ENCODE measurements at regions not wholly inside any gene's neighbourhood (a gene's known extent, or its start where the extent isn't known, plus 50 kb on each side); places are given as distances from the start of the nearest gene placed in this dataset.

GRCh38 chr7:108627476-108628051 lies 57.9 kb downstream of the DNAJB9 start:
- H3K4me1 ChIP-seq (ENCODE audit: control insufficient read depth in 2 of 2, insufficient read depth in 2 of 2, low read length in 2 of 2), result no peaks in the 10 kb centered on the region
- H3K27ac ChIP-seq (ENCODE audit: low read depth in 2 of 2, low read length in 2 of 2), result no peak overlapping the region
- no peaks in the 10 kb centered on the region for H3K36me3 ChIP-seq (ENCODE audit: control insufficient read depth in 2 of 2, insufficient read depth in 2 of 2, low read length in 2 of 2)
- no peak overlapping the region for H3K9ac ChIP-seq (ENCODE audit: low read depth in 1 of 2, low read length in 2 of 2)
- H3K4me3 ChIP-seq (ENCODE audit: low read length in 2 of 2), result no peak overlapping the region
- H3K27me3 ChIP-seq (ENCODE audit: control insufficient read depth in 2 of 2, insufficient read depth in 2 of 2, low read length in 2 of 2), result no peaks in the 10 kb centered on the region
- H3K9me3 ChIP-seq (ENCODE audit: control insufficient read depth in 2 of 2, low read length in 2 of 2), result no peaks in the 10 kb centered on the region

GRCh38 chr7:108628678-108629077 lies 59.0 kb downstream of the DNAJB9 start:
- H3K4me3 ChIP-seq (ENCODE audit: low read length in 2 of 2), result no peak overlapping the region
- no peaks in the 10 kb centered on the region for H3K36me3 ChIP-seq (ENCODE audit: control insufficient read depth in 2 of 2, insufficient read depth in 2 of 2, low read length in 2 of 2)
- H3K27me3 ChIP-seq (ENCODE audit: control insufficient read depth in 2 of 2, insufficient read depth in 2 of 2, low read length in 2 of 2), result no peaks in the 10 kb centered on the region
- H3K9ac ChIP-seq (ENCODE audit: low read depth in 1 of 2, low read length in 2 of 2), result no peak overlapping the region
- H3K9me3 ChIP-seq (ENCODE audit: control insufficient read depth in 2 of 2, low read length in 2 of 2), result no peaks in the 10 kb centered on the region
- no peaks in the 10 kb centered on the region for H3K4me1 ChIP-seq (ENCODE audit: control insufficient read depth in 2 of 2, insufficient read depth in 2 of 2, low read length in 2 of 2)
- H3K27ac ChIP-seq (ENCODE audit: low read depth in 2 of 2, low read length in 2 of 2), result no peak overlapping the region

GRCh38 chr7:108629651-108630400 lies 60.2 kb downstream of the DNAJB9 start:
- H3K9me3 ChIP-seq (ENCODE audit: control insufficient read depth in 2 of 2, low read length in 2 of 2), result no peaks in the 10 kb centered on the region
- H3K4me3 ChIP-seq (ENCODE audit: low read length in 2 of 2), result no peak overlapping the region
- H3K36me3 ChIP-seq (ENCODE audit: control insufficient read depth in 2 of 2, insufficient read depth in 2 of 2, low read length in 2 of 2), result no peaks in the 10 kb centered on the region
- H3K27me3 ChIP-seq (ENCODE audit: control insufficient read depth in 2 of 2, insufficient read depth in 2 of 2, low read length in 2 of 2), result no peaks in the 10 kb centered on the region
- H3K9ac ChIP-seq (ENCODE audit: low read depth in 1 of 2, low read length in 2 of 2), result no peak overlapping the region
- no peaks in the 10 kb centered on the region for H3K4me1 ChIP-seq (ENCODE audit: control insufficient read depth in 2 of 2, insufficient read depth in 2 of 2, low read length in 2 of 2)
- H3K27ac ChIP-seq (ENCODE audit: low read depth in 2 of 2, low read length in 2 of 2), result no peak overlapping the region

GRCh38 chr7:108634036-108634435 lies 64.4 kb downstream of the DNAJB9 start:
- Histone ChIP-seq H3K9me3 (ENCODE audit: control insufficient read depth in 2 of 2, low read length in 2 of 2) (no peaks in the 10 kb centered on the region), H3K36me3 (ENCODE audit: control insufficient read depth in 2 of 2, insufficient read depth in 2 of 2, low read length in 2 of 2) (no peaks in the 10 kb centered on the region), H3K4me1 (ENCODE audit: control insufficient read depth in 2 of 2, insufficient read depth in 2 of 2, low read length in 2 of 2) (no peaks in the 10 kb centered on the region), H3K4me3 (ENCODE audit: low read length in 2 of 2) (no peak overlapping the region), H3K27ac (ENCODE audit: low read depth in 2 of 2, low read length in 2 of 2) (no peak overlapping the region), H3K9ac (ENCODE audit: low read depth in 1 of 2, low read length in 2 of 2) (no peak overlapping the region), H3K27me3 (ENCODE audit: control insufficient read depth in 2 of 2, insufficient read depth in 2 of 2, low read length in 2 of 2) (no peaks in the 10 kb centered on the region)

GRCh38 chr7:108634535-108634934 lies 64.9 kb downstream of the DNAJB9 start:
- Histone ChIP-seq H3K27me3 (ENCODE audit: control insufficient read depth in 2 of 2, insufficient read depth in 2 of 2, low read length in 2 of 2) (no peaks in the 10 kb centered on the region), H3K27ac (ENCODE audit: low read depth in 2 of 2, low read length in 2 of 2) (no peak overlapping the region), H3K9me3 (ENCODE audit: control insufficient read depth in 2 of 2, low read length in 2 of 2) (no peaks in the 10 kb centered on the region)

GRCh38 chr7:108637049-108637621 lies 67.5 kb downstream of the DNAJB9 start:
- Histone ChIP-seq H3K9me3 (ENCODE audit: control insufficient read depth in 2 of 2, low read length in 2 of 2) (no peaks in the 10 kb centered on the region), H3K4me3 (ENCODE audit: low read length in 2 of 2) (no peak overlapping the region), H3K9ac (ENCODE audit: low read depth in 1 of 2, low read length in 2 of 2) (no peak overlapping the region), H3K27ac (ENCODE audit: low read depth in 2 of 2, low read length in 2 of 2) (no peak overlapping the region), H3K27me3 (ENCODE audit: control insufficient read depth in 2 of 2, insufficient read depth in 2 of 2, low read length in 2 of 2) (no peaks in the 10 kb centered on the region), H3K4me1 (ENCODE audit: control insufficient read depth in 2 of 2, insufficient read depth in 2 of 2, low read length in 2 of 2) (no peaks in the 10 kb centered on the region), H3K36me3 (ENCODE audit: control insufficient read depth in 2 of 2, insufficient read depth in 2 of 2, low read length in 2 of 2) (no peaks in the 10 kb centered on the region)

More at GRCh38 chr7:108634535-108634934, 64.9 kb downstream of the DNAJB9 start:
- Histone ChIP-seq H3K4me1 (ENCODE audit: control insufficient read depth in 2 of 2, insufficient read depth in 2 of 2, low read length in 2 of 2) (no peaks in the 10 kb centered on the region), H3K9ac (ENCODE audit: low read depth in 1 of 2, low read length in 2 of 2) (no peak overlapping the region), H3K36me3 (ENCODE audit: control insufficient read depth in 2 of 2, insufficient read depth in 2 of 2, low read length in 2 of 2) (no peaks in the 10 kb centered on the region), H3K4me3 (ENCODE audit: low read length in 2 of 2) (no peak overlapping the region)

GRCh38 chr7:108642126-108642525 lies 72.5 kb downstream of the DNAJB9 start:
- Histone ChIP-seq H3K4me1 (ENCODE audit: control insufficient read depth in 2 of 2, insufficient read depth in 2 of 2, low read length in 2 of 2) (no peaks in the 10 kb centered on the region), H3K36me3 (ENCODE audit: control insufficient read depth in 2 of 2, insufficient read depth in 2 of 2, low read length in 2 of 2) (no peaks in the 10 kb centered on the region), H3K9me3 (ENCODE audit: control insufficient read depth in 2 of 2, low read length in 2 of 2) (no peaks in the 10 kb centered on the region), H3K4me3 (ENCODE audit: low read length in 2 of 2) (no peak overlapping the region), H3K27ac (ENCODE audit: low read depth in 2 of 2, low read length in 2 of 2) (no peak overlapping the region), H3K27me3 (ENCODE audit: control insufficient read depth in 2 of 2, insufficient read depth in 2 of 2, low read length in 2 of 2) (no peaks in the 10 kb centered on the region), H3K9ac (ENCODE audit: low read depth in 1 of 2, low read length in 2 of 2) (no peak overlapping the region)

GRCh38 chr7:108643136-108643535 lies 73.5 kb downstream of the DNAJB9 start:
- Histone ChIP-seq H3K4me1 (ENCODE audit: control insufficient read depth in 2 of 2, insufficient read depth in 2 of 2, low read length in 2 of 2) (no peaks in the 10 kb centered on the region), H3K36me3 (ENCODE audit: control insufficient read depth in 2 of 2, insufficient read depth in 2 of 2, low read length in 2 of 2) (no peaks in the 10 kb centered on the region), H3K27me3 (ENCODE audit: control insufficient read depth in 2 of 2, insufficient read depth in 2 of 2, low read length in 2 of 2) (no peaks in the 10 kb centered on the region), H3K27ac (ENCODE audit: low read depth in 2 of 2, low read length in 2 of 2) (no peak overlapping the region), H3K9me3 (ENCODE audit: control insufficient read depth in 2 of 2, low read length in 2 of 2) (no peaks in the 10 kb centered on the region), H3K9ac (ENCODE audit: low read depth in 1 of 2, low read length in 2 of 2) (no peak overlapping the region), H3K4me3 (ENCODE audit: low read length in 2 of 2) (no peak overlapping the region)

- H3K27ac ChIP-seq (ENCODE audit: low read depth in 2 of 2, low read length in 2 of 2), result no peak overlapping the region
- no peaks in the 10 kb centered on the region for H3K36me3 ChIP-seq (ENCODE audit: control insufficient read depth in 2 of 2, insufficient read depth in 2 of 2, low read length in 2 of 2)
- H3K27me3 ChIP-seq (ENCODE audit: control insufficient read depth in 2 of 2, insufficient read depth in 2 of 2, low read length in 2 of 2), result no peaks in the 10 kb centered on the region
- no peaks in the 10 kb centered on the region for H3K4me1 ChIP-seq (ENCODE audit: control insufficient read depth in 2 of 2, insufficient read depth in 2 of 2, low read length in 2 of 2)
- no peak overlapping the region for H3K4me3 ChIP-seq (ENCODE audit: low read length in 2 of 2)
- H3K9me3 ChIP-seq (ENCODE audit: control insufficient read depth in 2 of 2, low read length in 2 of 2), result no peaks in the 10 kb centered on the region
- H3K9ac ChIP-seq (ENCODE audit: low read depth in 1 of 2, low read length in 2 of 2), result no peak overlapping the region
Observed at GRCh38 chr7:108648989-108649388, 79.3 kb downstream of the DNAJB9 start.

GRCh38 chr7:108650467-108650866 lies 80.8 kb downstream of the DNAJB9 start:
- Histone ChIP-seq H3K9me3 (ENCODE audit: control insufficient read depth in 2 of 2, low read length in 2 of 2) (no peaks in the 10 kb centered on the region), H3K4me1 (ENCODE audit: control insufficient read depth in 2 of 2, insufficient read depth in 2 of 2, low read length in 2 of 2) (no peaks in the 10 kb centered on the region), H3K4me3 (ENCODE audit: low read length in 2 of 2) (no peak overlapping the region), H3K9ac (ENCODE audit: low read depth in 1 of 2, low read length in 2 of 2) (no peak overlapping the region), H3K27me3 (ENCODE audit: control insufficient read depth in 2 of 2, insufficient read depth in 2 of 2, low read length in 2 of 2) (no peaks in the 10 kb centered on the region), H3K36me3 (ENCODE audit: control insufficient read depth in 2 of 2, insufficient read depth in 2 of 2, low read length in 2 of 2) (no peaks in the 10 kb centered on the region), H3K27ac (ENCODE audit: low read depth in 2 of 2, low read length in 2 of 2) (no peak overlapping the region)

All from mucosa of rectum (tissue), 2 donors.